CD4-positive, alpha-beta T cell treated with Interferon gamma for 1 hour (primary cell): ENCODE measurements at regions not wholly inside any gene's neighbourhood (a gene's known extent, or its start where the extent isn't known, plus 50 kb on each side); places are given as distances from the start of the nearest gene placed in this dataset.
"Not testable (repeated sequence)": the region's sequence is repeated elsewhere in the genome, so short reads cannot be mapped to it uniquely, and the experiment has no call there.

Source experiments
- DNase-seq: peaks from one replicate; pipeline ENCODE4 v3.0.0-alpha.2; 2020

GRCh38 chr4:9505341-9505740 is 61.1 kb downstream of the DEFB131A start:
- not testable (repeated sequence) for DNase-seq

GRCh38 chr4:9506672-9507071 is 62.5 kb downstream of the DEFB131A start:
- not testable (repeated sequence) for DNase-seq

GRCh38 chr4:9512941-9513340 is 68.7 kb downstream of the DEFB131A start:
- not testable (repeated sequence) for DNase-seq

GRCh38 chr4:9519631-9520030 is 75.4 kb downstream of the DEFB131A start:
- DNase-seq: not testable (repeated sequence)

- DNase-seq: not testable (repeated sequence)
These were observed 78.7 kb downstream of the DEFB131A start for GRCh38 chr4:9522903-9523302.

GRCh38 chr4:9524406-9524805 is 80.2 kb downstream of the DEFB131A start:
- not testable (repeated sequence) for DNase-seq

- DNase-seq: peak; percentile 53
These were observed 88.1 kb downstream of the DEFB131A start for GRCh38 chr4:9532134-9532862.

- not testable (repeated sequence) for DNase-seq
These were observed 88.6 kb downstream of the DEFB131A start for GRCh38 chr4:9532863-9533192.

- not testable (repeated sequence) for DNase-seq
These were observed 92.9 kb downstream of the DEFB131A start for GRCh38 chr4:9537101-9537500.

GRCh38 chr4:9539939-9540520 is 95.8 kb downstream of the DEFB131A start:
- DNase-seq: not testable (repeated sequence)

GRCh38 chr4:9541388-9541915 is 97.2 kb downstream of the DEFB131A start:
- not testable (repeated sequence) for DNase-seq

- not testable (repeated sequence) for DNase-seq
These were observed 100.6 kb downstream of the DEFB131A start for GRCh38 chr4:9544851-9545250.

GRCh38 chr4:9547470-9547869 is 103.3 kb downstream of the DEFB131A start:
- DNase-seq: not testable (repeated sequence)

GRCh38 chr4:9556076-9556475 is 111.9 kb downstream of the DEFB131A start:
- DNase-seq: not testable (repeated sequence)

- DNase-seq: not testable (repeated sequence)
These were observed 133.7 kb downstream of the DEFB131A start for GRCh38 chr4:9577869-9578268.

GRCh38 chr4:9582880-9583279 is 138.7 kb downstream of the DEFB131A start:
- not testable (repeated sequence) for DNase-seq

- no peak for DNase-seq
These were observed 147.8 kb downstream of the DEFB131A start for GRCh38 chr4:9592010-9592409.

- DNase-seq: no peak
These were observed 150.7 kb downstream of the DEFB131A start for GRCh38 chr4:9594948-9595347.

- not testable (repeated sequence) for DNase-seq
These were observed 151.3 kb downstream of the DEFB131A start for GRCh38 chr4:9595531-9595930.

- DNase-seq: no peak
These were observed 155.1 kb downstream of the DEFB131A start for GRCh38 chr4:9599266-9599665.

GRCh38 chr4:9600246-9600645 is 156.0 kb downstream of the DEFB131A start:
- no peak for DNase-seq

- DNase-seq: no peak
These were observed 158.2 kb downstream of the DEFB131A start for GRCh38 chr4:9602389-9602914.

- DNase-seq: peak; percentile 68
These were observed 160.0 kb downstream of the DEFB131A start for GRCh38 chr4:9604031-9604892.
